Stimulated activated CD8-positive, alpha-beta memory T cell treated with anti-CD3 and anti-CD28 coated beads, Interleukin-4, amount 100 ng/mL, for 1 hour (primary cell): ENCODE measurements at regions not wholly inside any gene's neighbourhood (a gene's known extent, or its start where the extent isn't known, plus 50 kb on each side); places are given as distances from the start of the nearest gene placed in this dataset.

Experiments used
- DNase-seq, 2 donors: peaks; one replicate each; pipeline ENCODE4 v3.0.0-alpha.2; 2020; ENCODE audit warnings: low read depth in 2 of 2, low spot score in 1 of 2

- no peak for DNase-seq
These were observed 100.1 kb upstream of the COL21A1 start for GRCh38 chr6:56347526-56347925.

GRCh38 chr6:56346958-56347357 is 99.6 kb upstream of the COL21A1 start:
- no peak for DNase-seq

- no peak for DNase-seq
These were observed 98.1 kb upstream of the COL21A1 start for GRCh38 chr6:56345376-56345995.

GRCh38 chr6:56343295-56343694 is 95.9 kb upstream of the COL21A1 start:
- DNase-seq = no peak

- no peak for DNase-seq
These were observed 92.1 kb upstream of the COL21A1 start for GRCh38 chr6:56339524-56339923.

GRCh38 chr6:56335726-56336125 is 88.3 kb upstream of the COL21A1 start:
- DNase-seq = no peak

GRCh38 chr6:56334937-56335336 is 87.6 kb upstream of the COL21A1 start:
- no peak for DNase-seq

GRCh38 chr6:56329271-56330050 is 82.1 kb upstream of the COL21A1 start:
- DNase-seq = no peak

GRCh38 chr6:56328728-56329090 is 81.3 kb upstream of the COL21A1 start:
- no peak for DNase-seq

- no peak for DNase-seq
These were observed 80.8 kb upstream of the COL21A1 start for GRCh38 chr6:56327946-56328727.

- no peak for DNase-seq
These were observed 77.0 kb upstream of the COL21A1 start for GRCh38 chr6:56324396-56324795.

- no peak for DNase-seq
These were observed 71.5 kb upstream of the COL21A1 start for GRCh38 chr6:56318851-56319250.

- DNase-seq = no peak
These were observed 67.5 kb upstream of the COL21A1 start for GRCh38 chr6:56314683-56315523.

GRCh38 chr6:56311533-56312448 is 64.4 kb upstream of the COL21A1 start:
- no peak for DNase-seq

- DNase-seq = no peak
These were observed 63.7 kb upstream of the COL21A1 start for GRCh38 chr6:56311061-56311460.

- DNase-seq = no peak
These were observed 62.9 kb upstream of the COL21A1 start for GRCh38 chr6:56310241-56310640.

GRCh38 chr6:56299916-56300315 is 52.5 kb upstream of the COL21A1 start:
- DNase-seq = no peak

- DNase-seq = no peak
These were observed 49.9 kb upstream of the COL21A1 start for GRCh38 chr6:56297022-56297989.
